AG04450 (cell line): ENCODE measurements at regions not wholly inside any gene's neighbourhood (a gene's known extent, or its start where the extent isn't known, plus 50 kb on each side); places are given as distances from the start of the nearest gene placed in this dataset.

Experiments
- CTCF ChIA-PET: fragments of 300-600, 350-600 bp; formaldehyde crosslinking; extraction: SDS; loops from one replicate; lab custom pipeline; 2022; ENCODE audit warnings: antibody characterized with exemption, inconsistent platforms; lab: Charles Lee
- POLR2A ChIA-PET: fragments of 350-600 bp; formaldehyde crosslinking; extraction: SDS; loops from one replicate; lab custom pipeline; 2021; ENCODE audit warnings: antibody characterized with exemption, inconsistent platforms; lab: Yijun Ruan, JAX
- DNase-seq: peaks from one replicate; pipeline ENCODE4 v3.0.0-alpha.2; 2011; ENCODE audit warnings: low read depth, low spot score
- H3K27ac ChIP-seq: one replicate; pipeline ENCODE4 v1.5.1; 2012; ENCODE audit warnings: low read depth, low read length, control low read depth
- H3K27me3 ChIP-seq: one replicate; pipeline ENCODE4 v1.6.0; 2012; ENCODE audit warnings: low read length; ENCODE audit not compliant: control insufficient read depth, insufficient read depth
- H3K4me3 ChIP-seq: 2 replicates; pipeline ENCODE4 v1.5.1; 2011; ENCODE audit warnings: mild to moderate bottlenecking, low read depth, low read length, control low read depth
- H3K9me3 ChIP-seq: 2 replicates; pipeline ENCODE4 v1.5.1; 2012; ENCODE audit warnings: low read length; ENCODE audit not compliant: control insufficient read depth, insufficient read depth
- CTCF ChIP-seq: IDR thresholded peaks from 2 replicates; pipeline ENCODE4 v1.5.1; 2011; ENCODE audit warnings: low read depth, low read length, control low read depth, inconsistent platforms

GRCh38 chr5:120043431-120043830 is 414.1 kb downstream of the FAM170A start:
- Histone ChIP-seq H3K4me3 (no peak overlapping the region), H3K9me3 (no peaks in the 10 kb centered on the region), H3K27ac (no peak overlapping the region), H3K27me3 (no peaks in the 10 kb centered on the region)
- ChIA-PET POLR2A (no interaction called here), CTCF (no interaction called here)
- no peak for TF ChIP-seq CTCF
- DNase-seq: no peak

GRCh38 chr5:120052916-120053828 is 410.9 kb upstream of the PRR16 start:
- CTCF ChIA-PET: no interaction called here

GRCh38 chr5:120053841-120054240 is 410.3 kb upstream of the PRR16 start:
- no peaks in the 10 kb centered on the region for H3K9me3 ChIP-seq
- no peak for DNase-seq
- POLR2A ChIA-PET: no interaction called here
- no peaks in the 10 kb centered on the region for H3K27me3 ChIP-seq
- no peak for TF ChIP-seq CTCF
- CTCF ChIA-PET: no interaction called here
- H3K4me3 ChIP-seq: no peak overlapping the region
- H3K27ac ChIP-seq: no peak overlapping the region

More at GRCh38 chr5:120052916-120053828, 410.9 kb upstream of the PRR16 start:
- no peaks in the 10 kb centered on the region for H3K27me3 ChIP-seq
- no peak overlapping the region for H3K4me3 ChIP-seq
- no peaks in the 10 kb centered on the region for H3K9me3 ChIP-seq
- no peak overlapping the region for H3K27ac ChIP-seq
- POLR2A ChIA-PET: no interaction called here
- no peak for DNase-seq
- TF ChIP-seq CTCF: no peak

- ChIA-PET POLR2A (no interaction called here), CTCF (interaction anchor here (0.7 to 1.5 kb wide), 14 partner anchors 10 to 1894 kb away, joined by 3 to 7 read pairs (median 3); no protein-coding TSS in a partner anchor)
- H3K27ac ChIP-seq: no peak overlapping the region
- H3K9me3 ChIP-seq: no peaks in the 10 kb centered on the region
- H3K4me3 ChIP-seq: no peak overlapping the region
- TF ChIP-seq CTCF: peak; percentile 61
- DNase-seq: peak; percentile 21
- H3K27me3 ChIP-seq: no peaks in the 10 kb centered on the region
Observed at GRCh38 chr5:120055858-120056257, 408.2 kb upstream of the PRR16 start.

GRCh38 chr5:120062515-120062917 is 401.6 kb upstream of the PRR16 start:
- no peak for DNase-seq
- H3K27ac ChIP-seq: no peak overlapping the region
- ChIA-PET POLR2A (no interaction called here), CTCF (no interaction called here)
- H3K4me3 ChIP-seq: no peak overlapping the region
- no peak for TF ChIP-seq CTCF
- no peaks in the 10 kb centered on the region for H3K9me3 ChIP-seq
- no peaks in the 10 kb centered on the region for H3K27me3 ChIP-seq
